ENCODE measurements at regions not wholly inside any gene's neighbourhood (a gene's known extent, or its start where the extent isn't known, plus 50 kb on each side); places are given as distances from the start of the nearest gene placed in this dataset.

DNA sequence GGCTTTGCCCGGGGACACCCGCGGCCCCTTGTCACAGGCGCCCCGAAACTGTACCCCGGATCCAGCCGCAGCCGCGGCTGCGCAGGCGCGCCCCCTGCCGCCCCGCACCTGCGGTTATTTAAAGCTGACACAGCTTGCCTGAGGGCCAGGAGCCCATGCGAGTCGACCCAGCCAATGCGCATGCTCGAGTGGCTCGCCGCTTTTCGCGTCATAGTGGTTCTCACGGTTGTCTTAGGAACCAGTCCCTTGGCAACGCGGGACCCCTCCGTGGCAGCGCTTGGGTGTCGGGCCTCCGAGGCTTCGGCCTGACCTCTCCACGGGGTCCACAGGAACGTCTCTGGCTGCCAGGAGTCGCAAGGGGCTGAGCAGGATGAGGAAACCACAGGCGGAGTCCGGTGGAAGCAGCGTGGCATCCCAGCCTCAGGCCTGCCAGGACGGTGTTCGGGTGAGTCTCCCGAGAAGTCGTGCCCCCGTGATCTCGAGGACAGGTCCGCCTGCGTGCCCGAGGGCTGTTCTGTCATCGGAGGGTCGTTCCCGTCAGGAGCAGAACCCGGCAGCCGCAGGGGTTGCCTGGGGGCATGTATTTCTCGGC is 716.9 kb downstream of the KCNJ18 start:
- H3K4me3 ChIP-seq (replicated peaks in 1 of 3; ENCODE audit: low read depth in 2 of 3, low read length in 3 of 3) = no peak overlapping the region
- no peak overlapping the region for H3K27ac ChIP-seq (ENCODE audit: low read depth in 1 of 2, low read length in 2 of 2)
- H3K9ac ChIP-seq (ENCODE audit: insufficient read depth, low read length, poor library complexity, severe bottlenecking) = no peak overlapping the region
- no peak overlapping the region for H2AFZ ChIP-seq (ENCODE audit: insufficient read depth, low read depth, low read length, poor library complexity, severe bottlenecking)
- H3K27me3 ChIP-seq (ENCODE audit: control insufficient read depth in 2 of 2, insufficient read depth in 2 of 2, low read length in 2 of 2) = no peaks in the 10 kb centered on the region
- H3K4me1 Mint-ChIP-seq = no peaks in the 10 kb centered on the region
- no peaks in the 10 kb centered on the region for H3K36me3 Mint-ChIP-seq
- no peak overlapping the region for H3K27ac Mint-ChIP-seq
- H3K4me2 ChIP-seq (replicated peaks; ENCODE audit: extremely low read depth, low read length, poor library complexity, severe bottlenecking) = no peak overlapping the region
- H3K4me1 ChIP-seq (ENCODE audit: control insufficient read depth in 1 of 2, insufficient read depth in 2 of 2, low read length in 2 of 2) = no peaks in the 10 kb centered on the region
- H3K9me3 Mint-ChIP-seq = peaks cover 23 to 53% (median 41%) of the 10 kb centered on the region in 7 donors
- WGBS (ENCODE audit: insufficient coverage) = 73% methylated on average over 40 of the region's 52 CpGs
- H3K36me3 ChIP-seq (replicated peaks in 1 of 2; ENCODE audit: control insufficient read depth in 1 of 2, insufficient read depth in 2 of 2, low read length in 2 of 2) = no peaks in the 10 kb centered on the region
- DNase-seq = no peak
- H3K27me3 Mint-ChIP-seq (ENCODE audit: low read depth in 3 of 3) = peaks cover 0 to 4% (median 0%) of the 10 kb centered on the region in 3 donors
- H3K9me3 ChIP-seq (replicated peaks in 1 of 2; ENCODE audit: control insufficient read depth in 1 of 2, insufficient read depth in 1 of 2, low read length in 2 of 2) = peaks cover 50 to 53% of the 10 kb centered on the region in 2 donors
- no peaks in the 10 kb centered on the region for H4K20me1 ChIP-seq (ENCODE audit: insufficient read depth, low read length)
- no peaks in the 10 kb centered on the region for H3K79me2 ChIP-seq (ENCODE audit: insufficient read depth, low read length)
- no peak for TF ChIP-seq CTCF (IDR thresholded peaks at IDR 0.05)
- intact Hi-C loops (cut with micrococcal nuclease) = no loop called here
- no peak overlapping the region for H3K4me3 Mint-ChIP-seq

DNA sequence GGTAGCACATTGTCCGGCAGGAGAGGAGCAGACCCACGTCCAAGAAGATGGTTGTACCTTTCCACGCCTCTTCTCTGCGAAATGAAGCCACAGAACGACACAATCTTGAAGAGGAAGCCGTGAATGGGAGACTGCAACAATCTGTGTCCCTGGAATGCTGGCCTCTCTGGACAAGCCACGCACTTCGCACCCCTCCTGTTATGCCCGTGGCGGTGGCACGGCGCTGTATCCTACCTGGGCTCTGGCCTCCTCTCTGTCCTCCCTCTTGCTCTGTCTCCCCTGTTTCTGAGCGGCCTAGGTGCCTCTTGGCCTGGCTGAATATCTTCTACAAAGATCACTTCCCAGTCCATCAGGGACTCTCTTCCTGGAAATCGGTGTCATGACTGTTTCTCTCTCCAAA is 717.8 kb downstream of the KCNJ18 start:
- H2AFZ ChIP-seq (ENCODE audit: insufficient read depth, low read depth, low read length, poor library complexity, severe bottlenecking) = no peak overlapping the region
- Mint-ChIP-seq H3K27me3 (ENCODE audit: low read depth in 3 of 3) (peaks cover 0 to 4% (median 0%) of the 10 kb centered on the region in 3 donors), H3K4me3 (no peak overlapping the region), H3K36me3 (no peaks in the 10 kb centered on the region), H3K4me1 (no peaks in the 10 kb centered on the region), H3K9me3 (peaks cover 23 to 53% (median 41%) of the 10 kb centered on the region in 7 donors), H3K27ac (no peak overlapping the region)
- intact Hi-C loops (cut with micrococcal nuclease) = no loop called here
- H3K4me1 ChIP-seq (ENCODE audit: control insufficient read depth in 1 of 2, insufficient read depth in 2 of 2, low read length in 2 of 2) = no peaks in the 10 kb centered on the region
- no peak overlapping the region for H3K27ac ChIP-seq (ENCODE audit: low read depth in 1 of 2, low read length in 2 of 2)
- H3K27me3 ChIP-seq (ENCODE audit: control insufficient read depth in 2 of 2, insufficient read depth in 2 of 2, low read length in 2 of 2) = no peaks in the 10 kb centered on the region
- H3K36me3 ChIP-seq (replicated peaks in 1 of 2; ENCODE audit: control insufficient read depth in 1 of 2, insufficient read depth in 2 of 2, low read length in 2 of 2) = no peaks in the 10 kb centered on the region
- H3K79me2 ChIP-seq (ENCODE audit: insufficient read depth, low read length) = no peaks in the 10 kb centered on the region
- H3K4me3 ChIP-seq (replicated peaks in 1 of 3; ENCODE audit: low read depth in 2 of 3, low read length in 3 of 3) = no peak overlapping the region
- TF ChIP-seq CTCF (IDR thresholded peaks at IDR 0.05) = no peak
- no peak overlapping the region for H3K9ac ChIP-seq (ENCODE audit: insufficient read depth, low read length, poor library complexity, severe bottlenecking)
- WGBS (ENCODE audit: insufficient coverage) = 77% methylated on average over 13 of the region's 14 CpGs
- no peak for DNase-seq
- peaks cover 50 to 53% of the 10 kb centered on the region in 2 donors for H3K9me3 ChIP-seq (replicated peaks in 1 of 2; ENCODE audit: control insufficient read depth in 1 of 2, insufficient read depth in 1 of 2, low read length in 2 of 2)
- no peaks in the 10 kb centered on the region for H4K20me1 ChIP-seq (ENCODE audit: insufficient read depth, low read length)
- H3K4me2 ChIP-seq (replicated peaks; ENCODE audit: extremely low read depth, low read length, poor library complexity, severe bottlenecking) = no peak overlapping the region

Data from CD14-positive monocyte (primary cell).